C4-2B (cell line): ENCODE measurements at regions not wholly inside any gene's neighbourhood (a gene's known extent, or its start where the extent isn't known, plus 50 kb on each side); places are given as distances from the start of the nearest gene placed in this dataset.

Experiments used
- H3K27ac ChIP-seq: fragments of 450-650 bp; 2 replicates; pipeline ENCODE4 v1.5.1; 2017
- CTCF ChIP-seq: fragments of 450-650 bp; conservative IDR thresholded peaks from 2 replicates; pipeline ENCODE4 v1.5.1; 2017; ENCODE audit warnings: mild to moderate bottlenecking
- ZFX ChIP-seq: fragments of 450-650 bp; IDR thresholded peaks from 2 replicates; pipeline ENCODE4 v1.6.1; 2017

- H3K27ac ChIP-seq = no peak overlapping the region
- no peak for TF ChIP-seq ZFX
- TF ChIP-seq CTCF = no peak
These were observed 1479.8 kb upstream of the ACVR2A start for GRCh38 chr2:146365041-146365440.

- no peak overlapping the region for H3K27ac ChIP-seq
- TF ChIP-seq CTCF (no peak), ZFX (no peak)
These were observed 1481.1 kb upstream of the ACVR2A start for GRCh38 chr2:146363731-146364130.

- no peak for TF ChIP-seq CTCF
- no peak for TF ChIP-seq ZFX
- no peak overlapping the region for H3K27ac ChIP-seq
These were observed 1493.1 kb upstream of the ACVR2A start for GRCh38 chr2:146351689-146352088.

GRCh38 chr2:146349334-146349733 lies 1495.5 kb upstream of the ACVR2A start:
- TF ChIP-seq ZFX (no peak), CTCF (no peak)
- H3K27ac ChIP-seq = no peak overlapping the region

- H3K27ac ChIP-seq = no peak overlapping the region
These were observed 1519.9 kb upstream of the ACVR2A start for GRCh38 chr2:146324951-146325350.

GRCh38 chr2:146323564-146323963 lies 1521.3 kb upstream of the ACVR2A start:
- no peak for TF ChIP-seq CTCF
- no peak for TF ChIP-seq ZFX
- no peak overlapping the region for H3K27ac ChIP-seq

More at GRCh38 chr2:146324951-146325350, 1519.9 kb upstream of the ACVR2A start:
- TF ChIP-seq ZFX (no peak), CTCF (no peak)

- no peak overlapping the region for H3K27ac ChIP-seq
- TF ChIP-seq ZFX = no peak
- TF ChIP-seq CTCF = no peak
These were observed 1523.7 kb upstream of the ACVR2A start for GRCh38 chr2:146321175-146321574.
